Fibroblast of skin of right biceps (primary cell): ENCODE measurements at regions not wholly inside any gene's neighbourhood (a gene's known extent, or its start where the extent isn't known, plus 50 kb on each side); places are given as distances from the start of the nearest gene placed in this dataset.
A peak's percentile ranks its signal among the peaks of the same experiment; 100 is the strongest.
"Not testable (repeated sequence)": the region's sequence is repeated elsewhere in the genome, so short reads cannot be mapped to it uniquely, and the experiment has no call there.

ENCODE experiments used
- DNase-seq: peaks from one replicate; pipeline ENCODE4 v3.0.0-alpha.2; 2013

DNA sequence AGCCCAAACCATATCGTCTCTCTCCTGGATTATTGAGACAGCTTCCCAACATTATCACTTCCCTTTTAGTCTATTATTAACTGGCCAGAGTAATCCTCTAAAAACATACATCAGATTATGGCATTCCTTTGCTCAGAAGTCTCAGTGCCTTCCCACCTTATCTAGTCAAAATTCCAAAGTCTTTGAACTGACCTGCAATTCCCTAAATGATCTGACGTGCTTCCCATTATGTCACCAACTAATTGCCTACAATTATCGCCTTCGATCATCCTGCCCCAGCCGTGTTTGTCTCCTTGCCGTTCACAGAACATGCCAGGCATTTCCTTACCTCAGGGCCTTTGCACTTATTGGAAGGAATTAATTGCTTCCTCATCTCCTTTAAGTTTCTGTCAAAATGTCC, 332.4 kb downstream of the IRS1 start:
- no peak for DNase-seq

DNA sequence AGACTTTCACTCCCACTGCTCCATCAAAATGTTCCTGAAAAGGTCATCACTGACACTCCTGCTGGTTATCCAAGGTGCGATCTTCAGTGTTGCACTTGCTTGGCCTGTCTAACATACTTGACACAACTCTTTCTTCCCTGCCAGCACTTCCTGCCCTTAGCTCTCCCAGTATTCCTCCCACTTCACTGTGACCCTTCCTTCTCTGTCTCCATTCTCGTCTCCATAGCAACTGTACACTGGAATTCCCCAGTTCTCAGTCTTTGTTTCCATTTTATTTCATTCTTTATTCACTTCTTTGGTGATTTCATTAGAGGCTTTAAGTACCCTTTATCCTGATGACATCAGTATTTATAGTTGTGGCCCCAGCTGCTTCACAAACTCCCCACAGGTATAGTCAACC, 333.0 kb downstream of the IRS1 start:
- DNase-seq = no peak

DNA sequence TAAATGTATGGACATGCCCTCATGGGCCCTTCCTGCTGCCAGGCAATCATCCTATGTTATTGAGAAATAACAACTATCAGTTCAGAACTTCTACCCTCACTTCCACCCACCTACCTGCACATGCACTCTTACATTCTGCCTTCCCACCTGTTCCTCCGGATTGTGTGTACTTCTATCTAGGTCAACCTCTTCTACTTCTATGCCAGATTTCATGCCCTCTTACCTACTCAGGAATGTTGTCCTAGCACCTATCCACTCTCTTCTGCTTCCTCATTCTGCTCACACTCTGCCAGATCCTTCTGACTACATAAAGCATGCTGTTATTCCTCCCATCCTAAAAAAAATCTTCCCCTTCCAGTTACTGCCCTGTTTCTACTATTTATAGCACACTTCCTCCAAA, 333.5 kb downstream of the IRS1 start:
- no peak for DNase-seq

DNA sequence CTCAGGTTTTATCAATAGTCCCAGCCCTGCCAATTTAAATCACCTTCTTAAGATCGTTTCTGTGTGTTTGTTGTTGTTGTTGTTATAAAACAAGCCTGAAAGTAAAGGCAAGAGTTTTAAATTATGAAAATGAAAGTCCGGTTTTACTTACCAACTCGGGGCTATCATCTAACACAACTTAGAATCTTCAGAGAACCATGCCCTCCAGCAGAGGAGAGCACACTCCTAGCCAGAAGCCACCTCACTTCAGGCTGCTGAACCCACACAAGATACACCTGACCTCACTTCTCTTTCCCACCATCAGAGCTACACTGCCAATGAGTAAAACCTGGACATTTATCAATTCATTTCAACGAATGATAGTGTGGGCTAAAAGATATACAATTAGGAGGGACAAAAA, 335.2 kb downstream of the IRS1 start:
- no peak for DNase-seq

DNA sequence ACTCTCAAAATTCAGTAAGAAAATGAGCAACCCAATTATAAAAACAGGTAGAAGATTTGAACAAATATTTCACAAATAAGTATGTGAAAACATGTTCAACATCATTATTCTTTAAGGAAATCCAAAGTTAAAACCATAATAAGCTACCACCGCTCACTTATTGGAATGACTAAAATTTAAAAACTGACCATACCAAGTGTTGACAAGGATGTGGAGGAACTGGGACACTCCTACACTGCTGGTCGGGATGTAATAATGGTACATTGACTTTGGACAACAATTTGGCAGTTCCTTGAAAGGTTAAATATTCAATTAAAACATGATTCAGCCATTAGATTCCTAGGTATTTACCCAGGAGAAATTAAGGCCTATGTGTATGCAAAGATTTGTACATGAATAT, 336.5 kb downstream of the IRS1 start:
- no peak for DNase-seq

DNA sequence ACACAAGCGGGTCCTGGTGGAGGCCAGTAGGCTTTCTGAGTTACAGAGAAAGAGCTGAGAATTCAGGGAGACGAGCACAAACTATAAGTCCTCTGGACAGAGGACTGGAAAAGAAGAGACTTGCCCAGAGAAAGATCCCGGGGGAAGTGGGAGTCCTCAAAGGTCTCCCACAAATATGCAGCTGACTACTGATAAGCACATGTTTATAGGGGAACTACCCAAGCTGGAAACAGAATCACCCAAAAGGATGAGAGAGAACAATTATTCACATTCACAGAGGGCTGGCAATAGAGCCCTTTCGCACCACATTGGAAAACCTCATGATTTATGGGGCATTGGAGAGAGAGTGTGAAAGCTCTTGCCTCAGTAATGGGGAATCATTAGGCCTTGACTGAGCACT, 337.6 kb downstream of the IRS1 start:
- no peak for DNase-seq

DNA sequence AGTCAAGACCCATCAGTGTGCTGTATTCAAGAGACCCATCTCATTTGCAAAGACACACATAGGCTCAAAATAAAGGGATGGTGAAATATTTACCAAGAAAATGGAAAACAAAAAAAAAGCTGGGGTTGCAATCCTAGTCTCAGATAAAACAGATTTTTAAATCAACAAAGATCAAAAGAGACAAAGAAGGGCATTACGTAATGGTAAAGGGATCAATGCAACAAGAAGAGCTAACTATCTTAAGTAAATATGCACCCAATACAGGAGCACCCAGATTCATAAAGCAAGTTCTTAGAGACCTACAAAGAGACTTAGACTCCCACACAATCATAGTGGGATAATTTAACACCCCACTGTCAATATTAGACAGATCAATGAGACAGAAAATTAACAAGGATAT, 343.5 kb downstream of the IRS1 start:
- DNase-seq = not testable (repeated sequence)

DNA sequence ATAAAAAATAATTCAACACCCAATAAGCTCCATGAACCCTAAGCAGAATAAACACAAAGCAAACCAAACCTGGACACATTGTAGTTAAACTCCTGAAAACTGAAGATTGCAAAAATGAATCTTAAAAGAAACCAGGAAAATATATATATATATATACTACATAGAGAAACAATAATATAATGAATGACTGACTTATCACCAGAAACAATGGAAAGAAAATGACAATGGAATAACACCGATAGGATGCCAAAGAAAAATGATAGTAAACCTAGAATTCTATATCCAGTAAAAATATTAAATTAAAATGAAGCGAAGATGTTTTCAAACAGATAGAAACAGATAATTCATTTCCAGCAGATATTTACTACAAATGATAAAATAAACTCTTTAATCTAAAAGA, 346.9 kb downstream of the IRS1 start:
- no peak for DNase-seq

DNA sequence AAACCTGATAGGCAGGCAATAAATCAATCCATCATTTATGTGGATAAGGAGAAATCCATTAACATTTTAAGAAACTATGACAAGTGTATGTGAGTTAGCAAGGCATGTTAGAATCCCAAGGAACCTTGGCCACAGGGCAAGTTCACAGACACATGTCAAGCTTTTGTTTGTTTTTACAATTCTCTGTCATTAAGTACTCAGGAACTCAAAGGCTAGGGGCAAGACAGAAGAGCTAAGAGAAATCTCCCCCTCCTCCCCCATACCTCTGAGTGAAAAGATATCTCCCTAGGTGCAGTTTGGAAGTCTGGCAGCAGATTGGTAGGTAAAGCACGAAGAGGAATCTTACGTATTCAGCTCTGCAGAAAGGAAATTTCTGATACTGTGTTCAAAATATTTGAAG, 348.1 kb downstream of the IRS1 start:
- no peak for DNase-seq

DNA sequence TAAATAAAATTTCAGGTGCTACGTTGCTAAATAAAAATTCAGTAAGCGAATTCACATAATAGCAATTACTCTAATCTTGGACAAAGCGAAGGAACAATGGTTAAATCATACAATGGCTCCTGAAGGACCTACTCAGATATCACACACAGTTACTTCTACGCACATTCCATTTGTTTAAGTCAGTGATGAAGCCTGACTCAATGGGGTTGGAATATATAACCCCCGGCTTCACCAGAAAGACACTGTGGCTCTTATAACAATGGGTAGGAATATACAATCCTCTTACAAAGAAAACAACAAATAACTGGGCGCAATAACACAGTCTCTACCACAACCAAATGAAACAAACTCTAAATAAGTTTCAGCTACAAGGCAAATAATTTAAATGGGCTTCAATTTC, 349.5 kb downstream of the IRS1 start:
- peak; percentile 60 for DNase-seq

DNA sequence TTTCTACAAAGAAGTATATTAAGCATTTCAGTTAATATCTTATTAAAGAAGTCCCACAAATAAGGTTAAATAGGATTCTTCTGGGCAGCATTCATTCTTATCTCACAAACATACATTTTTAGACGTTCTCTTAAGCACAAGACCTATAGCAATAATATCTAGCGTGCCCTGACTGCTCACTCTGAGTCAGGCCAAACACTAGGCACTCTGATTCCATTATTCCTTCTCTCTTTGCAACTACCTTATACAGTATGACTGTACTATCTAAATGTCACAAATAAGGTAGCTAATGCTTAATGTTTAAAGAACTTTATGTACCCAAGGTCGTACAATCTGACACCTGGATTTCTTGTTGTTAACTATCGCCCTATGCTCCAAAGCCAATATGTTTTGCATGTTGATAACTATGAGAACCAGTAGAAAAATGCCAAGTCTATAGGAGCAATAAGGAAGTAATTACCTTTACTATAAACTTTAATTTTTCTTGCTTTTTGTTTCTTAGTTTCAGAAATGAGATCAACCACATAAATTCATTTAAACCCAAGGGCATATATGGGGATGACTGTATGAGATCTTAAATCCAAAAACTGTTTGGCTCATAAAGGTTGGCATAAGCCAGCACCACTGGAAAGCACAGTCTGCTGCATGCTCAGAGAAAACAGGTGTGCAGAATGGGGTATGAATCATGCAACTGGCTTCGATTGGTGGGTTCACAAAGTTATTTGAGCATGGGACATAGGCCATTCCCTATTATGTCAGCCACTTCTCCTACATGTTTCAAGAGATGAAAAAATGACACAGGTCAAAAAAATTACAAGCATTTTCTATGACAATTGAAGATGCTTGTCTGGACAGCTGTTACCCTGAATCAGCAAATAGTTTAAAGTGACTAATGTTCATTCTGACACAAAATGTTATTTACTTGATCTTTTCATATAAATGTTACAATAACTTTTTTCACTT, 352.0 kb downstream of the IRS1 start:
- peak; percentile 78 for DNase-seq

DNA sequence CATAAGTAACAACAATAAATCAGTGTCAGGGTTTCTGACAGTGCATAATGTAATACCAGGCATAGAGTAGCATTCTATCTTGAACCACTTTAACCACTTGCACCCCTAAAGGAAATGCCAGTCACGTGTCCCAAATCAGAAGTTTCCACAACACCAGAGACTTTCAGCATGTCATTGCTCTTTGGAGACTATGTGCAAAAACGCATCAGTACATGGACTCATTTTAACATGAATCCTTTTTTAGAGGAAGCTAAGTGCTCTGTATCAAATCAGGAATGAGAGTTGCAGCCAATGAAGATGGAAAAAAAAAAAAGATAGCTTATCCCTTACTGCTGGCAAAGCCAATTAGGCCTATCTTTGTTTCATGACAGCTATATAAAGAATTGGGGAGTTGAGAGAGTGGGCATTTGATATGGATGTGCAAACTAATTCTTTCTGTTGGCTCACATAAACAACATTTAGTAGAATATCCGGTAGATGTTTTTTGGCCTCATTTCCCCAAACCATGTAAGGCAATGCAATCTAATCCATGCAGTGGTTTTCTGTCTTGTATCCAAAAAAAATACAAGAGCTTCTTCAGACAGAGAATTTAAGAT, 353.1 kb downstream of the IRS1 start:
- peak; percentile 83 for DNase-seq

DNA sequence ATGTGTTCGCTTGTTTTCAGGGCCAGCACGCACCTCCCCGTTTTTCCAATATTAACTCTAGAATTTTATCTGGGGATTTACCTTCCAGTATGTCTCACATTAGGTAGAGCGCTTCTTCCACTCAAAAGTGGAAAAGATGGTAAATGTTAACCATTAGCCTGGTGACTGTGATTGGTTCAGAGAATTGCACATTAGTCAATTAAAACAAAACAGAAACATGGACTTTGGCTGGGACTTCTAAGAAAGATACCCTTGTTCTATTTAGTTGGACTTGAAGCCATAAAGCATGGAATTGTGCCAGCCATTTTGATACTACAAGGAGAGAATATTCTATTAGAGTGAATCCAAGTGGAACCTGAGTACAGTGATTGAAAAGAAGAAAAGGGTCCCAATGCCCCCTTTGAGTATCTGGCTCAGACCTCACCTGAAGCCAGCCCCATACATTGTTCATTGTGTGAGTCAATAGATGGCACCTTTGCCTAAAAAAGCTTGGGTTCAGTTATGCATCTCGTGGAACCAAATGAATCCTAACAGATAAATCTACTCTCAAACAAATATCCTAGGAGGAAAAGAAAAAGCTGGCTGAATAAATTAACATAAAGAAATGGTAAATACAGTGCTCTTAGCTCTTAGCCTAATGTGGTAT, 354.3 kb downstream of the IRS1 start:
- no peak for DNase-seq

DNA sequence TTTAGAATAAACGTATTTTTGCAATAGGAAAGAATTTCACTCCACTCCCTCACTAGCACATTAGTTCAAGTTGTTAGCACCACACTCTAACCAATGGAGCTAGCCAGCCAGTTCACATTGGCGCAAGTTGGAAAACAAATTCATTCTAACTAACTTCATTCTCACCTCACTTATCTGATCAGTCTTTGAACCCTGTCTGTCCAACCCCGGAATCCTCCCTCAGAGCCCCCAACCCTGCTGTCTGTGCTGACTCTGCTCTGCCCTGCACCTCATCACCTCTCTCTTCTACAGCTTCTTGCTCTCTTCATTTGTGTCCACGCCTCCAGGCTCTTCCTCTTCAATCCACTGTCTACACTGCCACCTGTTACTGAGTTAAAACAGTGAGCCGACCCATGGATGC, 356.5 kb downstream of the IRS1 start:
- no peak for DNase-seq

DNA sequence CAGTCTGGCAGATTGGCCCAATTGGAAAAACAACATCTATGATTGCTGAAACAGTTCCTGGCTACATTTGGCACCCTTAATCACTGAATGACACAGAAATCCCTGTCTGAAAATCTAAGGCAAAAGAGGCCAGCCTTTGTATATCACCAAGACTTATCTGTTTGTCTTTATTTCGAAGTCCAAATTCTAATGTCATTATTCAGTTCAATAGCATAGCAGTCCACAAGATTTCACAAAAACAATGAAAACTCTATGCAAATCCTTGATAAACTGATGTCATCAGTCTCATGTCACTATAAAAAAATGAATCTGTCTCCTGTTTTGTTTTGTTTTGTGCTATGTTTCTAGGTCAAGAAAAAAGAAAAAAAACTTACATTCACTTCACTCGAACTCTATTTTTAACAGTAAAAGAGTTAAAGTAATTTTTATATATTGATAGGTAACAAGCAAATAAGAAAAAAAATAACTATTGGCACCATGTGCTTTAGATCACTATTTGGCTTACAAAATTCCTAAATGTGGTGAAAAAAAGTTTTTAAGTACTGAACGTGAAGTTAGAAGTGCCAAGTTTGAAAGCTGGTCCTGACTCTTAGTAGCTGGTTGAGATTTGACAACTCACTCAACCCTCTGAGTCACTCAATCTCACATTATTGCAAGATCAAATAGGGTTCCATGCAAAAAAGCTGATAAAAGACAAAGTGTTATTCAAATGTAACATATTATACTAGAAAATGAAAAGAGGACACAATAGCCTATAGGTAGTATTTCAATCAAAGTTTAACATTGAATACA, 359.3 kb downstream of the IRS1 start:
- peak; percentile 58 for DNase-seq

DNA sequence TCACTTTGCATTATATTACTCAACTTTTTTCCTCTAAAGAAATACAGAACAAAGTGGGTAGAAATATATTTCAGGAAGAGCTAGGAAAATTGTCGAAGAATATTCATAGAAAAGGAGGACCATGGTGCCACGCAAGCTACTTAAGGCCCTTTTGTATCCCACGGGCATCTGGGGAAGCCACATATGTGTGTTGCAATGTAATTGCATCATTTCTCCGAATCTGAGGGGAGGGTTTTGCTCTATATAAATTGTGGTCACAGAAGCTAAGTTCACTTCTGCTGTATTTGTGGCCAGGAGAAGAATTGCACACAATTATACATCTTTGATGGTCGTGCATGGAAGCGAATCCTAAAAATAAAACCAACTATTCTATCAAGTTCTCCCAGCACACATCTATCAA, 360.3 kb downstream of the IRS1 start:
- DNase-seq = peak; percentile 44

DNA sequence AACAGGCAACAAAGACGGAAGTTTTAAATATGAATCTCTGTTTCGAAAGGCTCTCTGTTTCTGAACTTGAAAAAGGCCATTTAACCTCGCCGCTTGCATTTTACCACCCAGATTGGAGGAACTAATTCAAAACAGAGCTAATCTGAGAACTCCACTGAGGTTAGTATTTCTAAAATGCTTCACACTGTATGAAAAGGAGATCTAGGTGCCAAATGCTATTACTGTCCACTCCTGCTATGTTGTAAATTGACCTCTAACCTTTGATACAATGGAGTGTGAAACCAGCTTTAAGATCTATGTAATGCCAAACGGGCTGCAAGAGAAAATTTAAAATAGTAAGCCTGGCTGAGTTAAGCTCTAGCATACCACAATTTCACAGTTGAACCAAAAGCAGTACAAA, 364.5 kb downstream of the IRS1 start:
- no peak for DNase-seq

DNA sequence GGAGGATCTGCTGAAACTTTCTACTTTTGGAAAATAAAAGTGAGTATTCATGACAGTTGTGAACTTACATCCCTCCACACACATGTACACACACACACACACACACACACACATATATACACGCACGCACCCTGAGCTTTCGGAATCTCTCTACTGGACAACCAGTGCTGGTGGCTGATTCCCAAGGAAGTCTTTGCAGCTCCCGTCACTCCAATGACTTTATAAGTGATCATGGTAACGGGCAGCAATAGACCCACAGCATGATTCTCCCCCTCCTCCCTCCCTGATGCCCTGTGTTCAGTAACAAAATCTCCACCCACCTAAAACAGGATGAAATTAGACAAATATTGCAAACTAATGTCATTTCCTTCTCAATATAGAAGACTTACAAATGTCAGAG, 364.9 kb downstream of the IRS1 start:
- DNase-seq = no peak

DNA sequence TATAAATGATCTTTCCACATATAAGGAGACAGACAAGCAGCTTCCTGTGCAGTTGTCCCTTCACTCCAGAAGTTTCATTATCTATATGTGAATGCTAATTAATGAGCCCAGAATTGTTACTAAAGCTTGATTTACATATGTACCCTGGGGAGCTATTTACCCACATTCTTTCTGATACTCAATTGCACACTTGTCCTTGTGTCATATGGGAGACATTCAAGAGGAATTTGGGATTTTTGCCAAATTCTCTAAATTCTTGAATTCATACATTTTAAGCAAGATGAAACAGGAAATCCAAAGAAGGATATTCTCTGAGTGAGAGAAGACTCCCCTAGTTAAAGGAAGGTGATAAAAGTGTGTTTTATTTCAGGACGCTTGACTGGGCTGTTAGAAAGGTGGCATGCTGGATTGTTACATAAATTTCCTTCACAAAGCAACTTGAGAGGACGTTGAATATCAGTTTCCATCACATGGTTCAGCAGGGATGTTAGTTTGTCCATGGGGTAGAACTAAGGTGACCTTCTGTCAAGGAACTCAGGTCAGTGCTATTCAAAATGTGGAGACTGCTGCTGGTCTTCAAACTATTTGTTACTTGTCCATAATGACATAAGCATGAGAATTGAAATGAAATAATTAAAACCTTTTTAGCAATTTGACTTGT, 368.2 kb downstream of the IRS1 start:
- peak; percentile 92 for DNase-seq

DNA sequence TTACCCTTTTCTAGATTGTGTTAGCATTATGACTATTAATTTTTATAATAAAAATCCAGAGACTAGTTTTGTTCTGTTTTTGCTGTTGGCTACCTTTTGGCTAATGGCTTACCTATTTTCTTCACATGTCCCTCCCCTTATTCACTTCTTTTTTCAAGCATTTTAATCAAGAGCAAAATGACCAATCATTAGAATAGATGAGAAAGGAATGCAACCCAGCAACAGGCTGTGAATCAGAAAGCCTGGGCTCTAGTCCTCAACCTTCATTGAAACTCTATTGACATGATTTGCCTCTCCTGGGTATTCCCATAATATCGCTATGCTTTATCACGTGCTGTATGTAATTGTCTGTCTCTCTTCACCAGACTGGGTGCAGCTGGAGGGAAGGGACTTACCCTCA, 370.1 kb downstream of the IRS1 start:
- no peak for DNase-seq

DNA sequence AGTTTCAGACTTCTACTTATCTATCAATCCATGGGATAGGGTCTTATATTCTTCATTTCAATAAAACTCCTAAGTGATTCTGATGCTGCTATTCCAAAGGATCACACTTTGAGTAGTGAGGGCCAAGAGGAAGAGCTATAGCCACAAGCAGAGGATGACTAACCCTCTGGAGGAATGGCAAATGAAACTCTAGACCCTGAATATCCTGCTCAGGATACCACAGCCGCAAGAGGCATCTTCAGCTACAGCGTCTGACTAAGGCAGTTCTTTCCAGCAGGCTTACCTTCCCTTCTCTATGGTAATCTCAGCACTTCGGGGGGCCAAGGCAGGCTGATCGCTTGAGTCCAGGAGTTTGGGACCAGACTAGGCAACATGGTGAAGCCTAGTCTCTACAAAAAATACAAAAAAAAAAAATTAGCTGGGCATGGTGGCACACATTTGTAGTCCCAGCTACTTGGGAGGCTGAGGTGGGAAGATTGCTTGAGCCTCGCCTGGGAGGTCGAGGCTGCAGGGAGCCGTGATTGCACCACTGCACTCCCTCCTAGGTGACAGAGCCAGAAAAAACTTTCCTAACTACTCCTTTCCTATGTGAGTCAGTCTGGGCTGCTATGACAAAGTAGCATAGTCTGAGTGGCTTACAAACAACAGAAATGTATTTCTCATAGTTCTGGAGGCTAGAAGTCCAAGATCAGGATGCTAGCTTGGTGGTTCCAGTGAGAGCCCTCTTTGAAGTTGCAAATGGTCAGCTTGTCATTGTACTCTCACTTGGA, 371.9 kb downstream of the IRS1 start:
- peak; percentile 98 for DNase-seq

DNA sequence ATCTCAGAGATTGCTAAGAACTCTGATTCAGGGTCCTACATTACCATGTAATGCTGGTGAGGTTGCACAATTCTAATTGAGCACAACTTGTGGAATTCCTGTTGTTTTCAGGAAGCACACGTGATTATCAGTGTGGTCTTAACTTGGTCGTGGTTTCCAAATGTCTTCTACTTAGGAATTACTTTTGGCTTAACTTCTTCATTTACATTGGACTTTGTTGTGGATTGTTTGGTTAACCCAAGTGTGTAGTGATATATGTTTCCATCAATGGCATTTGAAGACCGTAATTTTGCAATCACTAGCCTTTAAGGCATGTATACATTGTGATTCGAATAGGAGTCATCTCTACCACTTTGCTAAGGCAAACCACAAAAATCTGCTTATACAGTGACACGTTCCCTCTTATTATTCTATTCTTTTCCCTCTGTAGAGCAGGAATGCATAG, 373.3 kb downstream of the IRS1 start:
- peak; percentile 100 for DNase-seq
